HepG2 (cell line): ENCODE measurements at regions not wholly inside any gene's neighbourhood (a gene's known extent, or its start where the extent isn't known, plus 50 kb on each side); places are given as distances from the start of the nearest gene placed in this dataset.

ENCODE experiments used
- HOXA5 ChIP-seq: sonication (generic); formaldehyde crosslinking; IDR thresholded peaks from 2 replicates; pipeline ENCODE4 v1.4.0; 2020; ENCODE audit warnings: missing genetic modification reagents
- KDM2A ChIP-seq: sonication (generic); formaldehyde crosslinking; IDR thresholded peaks from 2 replicates; pipeline ENCODE4 v1.4.0; 2020; ENCODE audit warnings: low read depth, missing genetic modification reagents, borderline replicate concordance
- NFYB ChIP-seq: sonication (generic); formaldehyde crosslinking; IDR thresholded peaks from 2 replicates; pipeline ENCODE4 v1.4.0; 2020; ENCODE audit warnings: missing genetic modification reagents
- RFX5 ChIP-seq: IDR thresholded peaks from 2 replicates; pipeline ENCODE4 v1.6.1; 2011; ENCODE audit warnings: low read depth, low read length, improper control_type of control experiment
- SIN3B ChIP-seq: fragments of 150-350 bp; IDR thresholded peaks from 2 replicates; pipeline ENCODE4 v1.6.1; 2014; ENCODE audit warnings: low read length
- SPEN ChIP-seq: sonication (generic); formaldehyde crosslinking; IDR thresholded peaks from 2 replicates; pipeline ENCODE4 v1.5.1; 2020; ENCODE audit warnings: low read depth, mild to moderate bottlenecking, missing genetic modification reagents
- SRY ChIP-seq: sonication (generic); formaldehyde crosslinking; IDR thresholded peaks from 2 replicates; pipeline ENCODE4 v1.8.0; 2022; ENCODE audit warnings: mild to moderate bottlenecking, missing genetic modification reagents
- ZMYM2 ChIP-seq: sonication (generic); formaldehyde crosslinking; IDR thresholded peaks from 2 replicates; pipeline ENCODE4 v1.8.0; 2022; ENCODE audit warnings: mild to moderate bottlenecking, missing genetic modification reagents
- TF ChIP-seq, protein P1 (sequence below): sonication (generic); formaldehyde crosslinking; IDR thresholded peaks from 2 replicates; pipeline ENCODE4 v1.8.1; 2023; ENCODE audit warnings: missing genetic modification reagents, inconsistent platforms, borderline replicate concordance
- TF ChIP-seq, protein P2 (sequence below): sonication (generic); formaldehyde crosslinking; IDR thresholded peaks from 2 replicates; pipeline ENCODE4 v1.5.0; 2020; ENCODE audit warnings: mild to moderate bottlenecking, missing genetic modification reagents, moderate library complexity
- TF ChIP-seq, protein P3 (sequence below): sonication (generic); formaldehyde crosslinking; conservative IDR thresholded peaks from 2 replicates; pipeline ENCODE4 v1.8.0; 2022; ENCODE audit warnings: mild to moderate bottlenecking, moderate library complexity, missing genetic modification reagents

DNA sequence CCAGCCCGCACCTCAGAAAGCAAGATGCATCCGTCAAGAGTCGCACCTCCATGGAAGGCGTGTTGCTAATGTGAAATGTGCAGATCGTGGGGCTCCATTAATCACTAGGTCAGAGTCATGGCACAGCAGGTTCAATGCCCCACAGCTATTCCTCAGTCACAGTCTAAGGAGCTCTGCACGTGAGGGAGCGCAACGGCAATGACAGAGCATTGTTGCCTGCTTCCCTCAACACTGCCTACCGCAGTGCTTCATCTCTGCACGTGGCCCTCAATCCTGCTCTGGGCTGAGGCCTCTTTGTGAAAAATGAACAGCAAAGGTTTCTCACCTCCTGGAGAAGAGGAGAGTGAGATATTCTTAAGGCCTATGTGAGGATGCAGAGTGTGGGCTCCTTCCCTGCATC, 995.2 kb upstream of the TMEM132C start:
- TF ChIP-seq, protein P1, sequence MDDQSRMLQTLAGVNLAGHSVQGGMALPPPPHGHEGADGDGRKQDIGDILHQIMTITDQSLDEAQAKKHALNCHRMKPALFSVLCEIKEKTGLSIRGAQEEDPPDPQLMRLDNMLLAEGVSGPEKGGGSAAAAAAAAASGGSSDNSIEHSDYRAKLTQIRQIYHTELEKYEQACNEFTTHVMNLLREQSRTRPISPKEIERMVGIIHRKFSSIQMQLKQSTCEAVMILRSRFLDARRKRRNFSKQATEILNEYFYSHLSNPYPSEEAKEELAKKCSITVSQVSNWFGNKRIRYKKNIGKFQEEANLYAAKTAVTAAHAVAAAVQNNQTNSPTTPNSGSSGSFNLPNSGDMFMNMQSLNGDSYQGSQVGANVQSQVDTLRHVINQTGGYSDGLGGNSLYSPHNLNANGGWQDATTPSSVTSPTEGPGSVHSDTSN: no peak
- TF ChIP-seq SRY (CRISPR knock-in tag) (no peak), NFYB (CRISPR knock-in tag) (no peak), KDM2A (no peak), SPEN (CRISPR knock-in tag) (no peak), HOXA5 (CRISPR knock-in tag) (no peak), SIN3B (no peak), RFX5 (no peak), ZMYM2 (CRISPR knock-in tag) (no peak)
- TF ChIP-seq, protein P2, sequence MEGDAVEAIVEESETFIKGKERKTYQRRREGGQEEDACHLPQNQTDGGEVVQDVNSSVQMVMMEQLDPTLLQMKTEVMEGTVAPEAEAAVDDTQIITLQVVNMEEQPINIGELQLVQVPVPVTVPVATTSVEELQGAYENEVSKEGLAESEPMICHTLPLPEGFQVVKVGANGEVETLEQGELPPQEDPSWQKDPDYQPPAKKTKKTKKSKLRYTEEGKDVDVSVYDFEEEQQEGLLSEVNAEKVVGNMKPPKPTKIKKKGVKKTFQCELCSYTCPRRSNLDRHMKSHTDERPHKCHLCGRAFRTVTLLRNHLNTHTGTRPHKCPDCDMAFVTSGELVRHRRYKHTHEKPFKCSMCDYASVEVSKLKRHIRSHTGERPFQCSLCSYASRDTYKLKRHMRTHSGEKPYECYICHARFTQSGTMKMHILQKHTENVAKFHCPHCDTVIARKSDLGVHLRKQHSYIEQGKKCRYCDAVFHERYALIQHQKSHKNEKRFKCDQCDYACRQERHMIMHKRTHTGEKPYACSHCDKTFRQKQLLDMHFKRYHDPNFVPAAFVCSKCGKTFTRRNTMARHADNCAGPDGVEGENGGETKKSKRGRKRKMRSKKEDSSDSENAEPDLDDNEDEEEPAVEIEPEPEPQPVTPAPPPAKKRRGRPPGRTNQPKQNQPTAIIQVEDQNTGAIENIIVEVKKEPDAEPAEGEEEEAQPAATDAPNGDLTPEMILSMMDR: no peak
- TF ChIP-seq, protein P3, sequence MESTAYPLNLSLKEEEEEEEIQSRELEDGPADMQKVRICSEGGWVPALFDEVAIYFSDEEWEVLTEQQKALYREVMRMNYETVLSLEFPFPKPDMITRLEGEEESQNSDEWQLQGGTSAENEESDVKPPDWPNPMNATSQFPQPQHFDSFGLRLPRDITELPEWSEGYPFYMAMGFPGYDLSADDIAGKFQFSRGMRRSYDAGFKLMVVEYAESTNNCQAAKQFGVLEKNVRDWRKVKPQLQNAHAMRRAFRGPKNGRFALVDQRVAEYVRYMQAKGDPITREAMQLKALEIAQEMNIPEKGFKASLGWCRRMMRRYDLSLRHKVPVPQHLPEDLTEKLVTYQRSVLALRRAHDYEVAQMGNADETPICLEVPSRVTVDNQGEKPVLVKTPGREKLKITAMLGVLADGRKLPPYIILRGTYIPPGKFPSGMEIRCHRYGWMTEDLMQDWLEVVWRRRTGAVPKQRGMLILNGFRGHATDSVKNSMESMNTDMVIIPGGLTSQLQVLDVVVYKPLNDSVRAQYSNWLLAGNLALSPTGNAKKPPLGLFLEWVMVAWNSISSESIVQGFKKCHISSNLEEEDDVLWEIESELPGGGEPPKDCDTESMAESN (CRISPR knock-in tag): no peak
